Activated CD8-positive, alpha-beta memory T cell treated with anti-CD3 and anti-CD28 coated beads for 48 hours (primary cell): ENCODE measurements at regions not wholly inside any gene's neighbourhood (a gene's known extent, or its start where the extent isn't known, plus 50 kb on each side); places are given as distances from the start of the nearest gene placed in this dataset.
A peak's percentile ranks its signal among the peaks of the same experiment; 100 is the strongest.
"Not testable (repeated sequence)": the region's sequence is repeated elsewhere in the genome, so short reads cannot be mapped to it uniquely, and the experiment has no call there.

Source experiments
- DNase-seq, 3 experiments: peaks; one replicate each; pipeline ENCODE4 v3.0.0-alpha.2; 2020; ENCODE audit warnings: low read depth in 2 of 3, low spot score in 2 of 3

- no peak for DNase-seq
Observed at GRCh38 chr4:77438549-77438948, 167.1 kb upstream of the CXCL13 start.

DNA sequence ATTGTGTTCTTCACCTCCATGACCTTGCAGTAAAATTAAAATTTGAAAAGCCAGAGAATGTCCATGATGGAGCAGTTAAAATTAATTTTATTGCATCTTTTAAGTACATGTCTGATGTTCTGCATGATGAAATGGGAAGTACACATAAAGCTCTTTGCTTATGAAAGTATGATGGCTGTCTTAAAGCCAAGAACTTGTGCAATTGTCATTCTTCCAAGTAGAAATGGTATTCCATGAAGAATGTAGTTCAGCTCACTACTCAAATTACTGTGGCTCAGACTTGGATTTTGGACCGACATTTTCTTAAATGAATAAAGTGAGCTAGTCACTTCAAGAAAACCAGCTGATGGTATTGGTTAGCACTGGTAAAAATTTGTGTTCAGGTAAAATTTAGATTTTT, 161.7 kb upstream of the CXCL13 start:
- DNase-seq = no peak

GRCh38 chr4:77445823-77446222, 159.8 kb upstream of the CXCL13 start:
- DNase-seq = no peak

DNA sequence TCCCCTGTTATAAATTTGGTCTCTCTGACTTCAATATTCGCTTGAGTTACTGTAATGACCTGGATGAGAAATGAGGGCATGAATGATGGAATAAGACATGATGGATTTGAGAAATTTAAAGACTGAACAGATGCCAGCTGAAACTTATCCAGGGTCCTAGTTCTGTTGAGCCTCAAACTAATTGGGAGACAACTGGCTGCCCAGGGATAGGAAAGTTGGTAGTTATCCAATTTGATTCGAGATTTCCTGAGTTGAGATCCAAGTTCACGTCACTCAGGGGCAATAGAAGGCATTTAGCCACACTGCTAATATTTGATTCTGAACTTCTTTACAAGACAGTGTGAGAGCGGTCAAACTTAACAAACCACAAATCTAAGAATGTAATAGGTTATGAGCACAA, 159.0 kb upstream of the CXCL13 start:
- no peak for DNase-seq

- DNase-seq = no peak
Observed at GRCh38 chr4:77449171-77449570, 156.4 kb upstream of the CXCL13 start.

GRCh38 chr4:77450006-77450405, 155.6 kb upstream of the CXCL13 start:
- DNase-seq = no peak

DNA sequence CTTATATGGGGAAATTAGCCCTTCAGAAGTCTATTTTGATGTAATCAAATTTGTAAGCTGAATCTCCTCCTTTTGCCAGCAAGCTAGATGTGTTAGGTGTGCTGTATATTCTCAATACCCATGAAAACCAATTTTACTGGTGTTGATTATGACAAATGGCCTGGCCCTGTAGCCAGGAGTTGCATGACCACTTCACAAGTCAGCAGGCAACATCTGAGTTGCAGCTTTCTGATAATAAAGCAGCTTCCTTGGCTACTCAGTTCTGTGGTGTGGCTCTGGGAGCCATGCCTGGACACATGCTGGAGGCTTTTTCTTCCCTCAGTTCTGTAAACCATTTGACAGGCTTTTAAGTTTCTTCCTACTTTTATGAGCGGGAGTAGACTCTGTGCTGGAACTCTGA, 154.1 kb upstream of the CXCL13 start:
- DNase-seq = no peak

GRCh38 chr4:77452117-77452516, 153.5 kb upstream of the CXCL13 start:
- DNase-seq = not testable (repeated sequence)

DNA sequence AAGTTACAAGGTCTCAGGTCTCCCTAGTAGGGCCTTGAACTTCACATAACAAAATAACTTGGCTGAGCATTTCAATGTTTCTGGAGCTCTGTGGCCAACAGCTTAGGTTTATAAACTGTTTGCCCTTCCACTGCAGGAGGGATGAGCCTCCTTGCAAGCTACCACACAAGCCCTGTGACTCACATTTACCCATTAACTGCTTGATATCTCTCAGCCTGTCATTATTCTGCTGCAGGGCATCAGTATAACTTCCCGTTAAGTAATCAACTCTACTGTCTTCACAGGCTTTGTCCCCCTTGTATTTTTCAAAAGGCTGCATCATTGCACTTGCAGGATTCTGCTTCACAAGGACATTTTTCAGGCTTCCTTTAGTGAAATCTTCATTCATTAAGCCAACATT, 151.7 kb upstream of the CXCL13 start:
- no peak for DNase-seq

GRCh38 chr4:77454858-77455257, 150.8 kb upstream of the CXCL13 start:
- no peak for DNase-seq

- not testable (repeated sequence) for DNase-seq
Observed at GRCh38 chr4:77464100-77464499, 141.5 kb upstream of the CXCL13 start.

GRCh38 chr4:77465271-77465670, 140.3 kb upstream of the CXCL13 start:
- DNase-seq = peak in 2 of 3 experiments; percentile 4 to 7

DNA sequence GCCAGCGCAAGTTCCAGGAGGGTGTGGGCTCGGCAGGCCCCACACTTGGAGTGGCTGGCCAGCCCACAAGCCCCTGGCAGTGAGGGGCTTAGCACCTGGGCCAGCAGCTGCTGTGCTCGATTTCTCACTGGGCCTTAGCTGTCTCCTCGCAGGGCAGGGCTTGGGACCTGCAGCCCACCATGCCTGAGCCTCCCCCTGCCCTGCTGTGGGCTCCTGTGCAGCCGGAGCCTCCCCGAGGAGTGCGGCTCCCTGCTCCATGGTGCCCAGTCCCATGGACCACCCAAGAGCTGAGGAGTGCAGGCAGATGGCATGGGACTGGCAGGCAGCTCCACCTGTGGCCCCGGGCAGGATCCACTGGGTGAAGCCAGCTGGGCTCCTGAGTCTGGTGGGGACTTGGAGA, 139.2 kb upstream of the CXCL13 start:
- DNase-seq = no peak

DNA sequence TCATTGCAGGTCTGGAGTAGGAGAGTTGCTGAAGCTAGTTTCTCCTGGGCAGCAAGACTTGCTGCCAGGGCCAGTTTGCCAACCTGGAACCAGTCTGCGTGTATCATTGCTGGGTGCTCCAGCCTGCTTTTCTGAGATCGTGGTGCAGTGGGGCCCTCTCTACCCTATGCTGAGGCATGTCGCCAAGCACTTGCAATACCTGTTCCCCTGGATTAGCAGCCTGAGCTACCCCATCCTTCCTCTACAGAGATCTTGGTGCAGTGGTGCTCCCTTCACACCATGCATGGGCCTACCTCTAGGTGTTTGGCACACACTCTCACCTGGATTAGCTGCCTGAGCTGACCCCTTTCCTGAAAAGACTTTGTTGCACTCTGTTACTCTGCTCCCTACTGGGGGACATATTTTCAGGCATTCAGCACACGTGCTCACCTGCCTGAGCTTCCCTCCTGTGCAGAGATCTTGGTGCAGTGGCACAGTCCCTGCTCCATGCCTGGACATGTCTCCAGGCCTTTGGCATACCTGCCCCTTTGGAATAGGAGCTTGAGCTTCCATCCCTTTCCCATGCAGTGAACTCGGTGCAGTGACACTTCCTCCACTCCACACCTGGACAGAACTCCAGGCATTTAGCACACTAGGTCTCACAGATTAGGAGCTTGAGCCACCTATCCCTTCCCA, 133.7 kb upstream of the CXCL13 start:
- DNase-seq = no peak

- no peak for DNase-seq
Observed at GRCh38 chr4:77473509-77473908, 132.1 kb upstream of the CXCL13 start.

- DNase-seq = no peak
Observed at GRCh38 chr4:77481856-77482255, 123.8 kb upstream of the CXCL13 start.

DNA sequence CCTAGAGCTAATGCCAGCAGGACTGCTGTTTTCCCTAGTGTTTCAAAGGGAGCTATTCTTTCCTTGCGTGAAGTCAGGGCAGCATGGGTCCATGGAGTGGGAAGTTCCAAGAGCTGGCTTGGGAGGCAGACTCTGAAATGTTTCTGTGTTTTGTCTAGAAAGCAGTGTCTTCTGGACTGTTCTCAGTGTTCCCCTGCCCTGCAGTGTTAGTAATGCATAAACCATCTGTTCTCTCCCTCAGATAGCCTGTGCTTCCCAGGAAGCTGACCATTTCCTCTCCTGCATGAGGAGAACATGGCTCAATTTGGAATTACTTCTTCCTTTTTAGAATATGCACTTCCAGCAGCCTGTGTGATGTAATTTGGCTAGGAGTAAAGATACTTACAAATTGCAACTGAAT, 116.7 kb upstream of the CXCL13 start:
- DNase-seq = no peak

DNA sequence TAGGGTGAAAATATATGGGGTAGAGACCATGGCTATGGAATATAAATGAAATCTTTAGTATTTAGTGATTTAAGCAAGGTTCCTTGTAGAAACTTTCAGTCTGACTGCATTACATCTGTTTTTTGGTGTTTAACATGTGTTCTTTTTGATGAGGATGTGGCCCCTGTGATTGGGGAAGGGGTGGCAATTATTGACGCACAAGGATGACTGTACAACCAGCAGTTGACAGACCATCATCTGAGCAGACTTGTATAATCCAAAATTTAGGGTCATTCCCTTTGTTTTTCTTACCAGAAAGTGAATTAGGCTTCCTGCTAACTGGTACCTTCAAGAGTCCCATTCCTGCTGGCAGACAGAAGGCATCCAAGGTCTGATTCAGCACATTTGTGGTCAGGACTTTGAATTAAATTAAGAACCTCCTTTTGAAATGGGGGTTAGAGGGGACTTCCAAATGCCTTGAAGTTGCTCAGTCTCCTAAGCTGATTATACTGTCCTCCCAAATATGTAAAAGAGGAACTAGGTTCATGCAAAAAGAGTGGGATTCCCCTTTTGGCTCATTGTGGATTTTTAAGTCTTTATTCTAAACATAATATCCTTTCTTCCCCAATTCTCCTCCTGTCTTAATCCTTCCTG, 112.4 kb upstream of the CXCL13 start:
- no peak for DNase-seq

DNA sequence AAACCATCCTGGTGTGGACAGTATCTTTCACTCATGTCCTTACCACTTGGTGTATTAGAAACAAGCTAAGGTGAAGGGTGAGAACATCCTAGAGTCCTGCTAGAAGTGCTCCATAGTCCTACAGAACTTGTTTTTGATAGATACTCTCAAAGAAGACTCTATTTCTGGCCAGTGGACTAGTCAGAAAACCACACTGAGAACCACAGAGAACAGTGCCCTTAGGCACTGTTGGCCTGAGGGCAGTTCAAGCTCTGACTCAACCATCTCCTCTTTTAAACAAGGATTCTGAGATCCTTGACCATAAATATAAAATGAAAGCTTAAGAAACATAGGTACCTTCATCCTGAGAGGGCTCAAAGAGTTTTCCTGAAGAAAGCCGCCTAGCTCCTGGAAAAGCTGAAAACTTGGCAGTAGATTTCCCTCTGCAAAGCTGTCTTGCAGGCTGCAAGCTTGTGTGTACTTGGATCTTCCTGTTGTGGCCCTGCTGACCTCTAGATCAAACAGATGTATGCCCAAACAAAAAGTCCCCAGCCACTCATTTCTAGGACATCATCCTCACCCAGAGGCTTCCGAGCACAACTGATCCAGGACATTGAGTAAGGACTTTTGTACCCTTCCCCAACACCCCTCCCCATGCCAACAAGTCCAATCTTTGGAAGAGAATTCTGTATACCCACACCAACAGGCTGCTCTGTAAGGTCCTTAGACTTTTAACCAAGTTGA, 111.6 kb upstream of the CXCL13 start:
- DNase-seq = no peak

GRCh38 chr4:77496457-77496856, 109.2 kb upstream of the CXCL13 start:
- no peak for DNase-seq

- no peak for DNase-seq
Observed at GRCh38 chr4:77500801-77501200, 104.8 kb upstream of the CXCL13 start.

GRCh38 chr4:77501240-77501639, 104.4 kb upstream of the CXCL13 start:
- no peak for DNase-seq
